NCI-H2227 (cell line): ENCODE measurements at regions not wholly inside any gene's neighbourhood (a gene's known extent, or its start where the extent isn't known, plus 50 kb on each side); places are given as distances from the start of the nearest gene placed in this dataset.
"Not testable (repeated sequence)": the region's sequence is repeated elsewhere in the genome, so short reads cannot be mapped to it uniquely, and the experiment has no call there.

Experiments used
- DNase-seq: peaks from one replicate; lab custom pipeline; 2025; ENCODE audit not compliant: unreplicated experiment; lab: John Stamatoyannopoulos, UW

- no peak for DNase-seq
Measured at GRCh38 chr7:152905949-152906348, 146.4 kb downstream of the ACTR3B start.

GRCh38 chr7:152907042-152907761 lies 147.7 kb downstream of the ACTR3B start:
- no peak for DNase-seq

GRCh38 chr7:152909280-152909679 lies 149.7 kb downstream of the ACTR3B start:
- no peak for DNase-seq

- DNase-seq = no peak
Measured at GRCh38 chr7:152909683-152910544, 150.4 kb downstream of the ACTR3B start.

- DNase-seq = no peak
Measured at GRCh38 chr7:152910545-152911225, 151.1 kb downstream of the ACTR3B start.

GRCh38 chr7:152911226-152911560 lies 151.6 kb downstream of the ACTR3B start:
- DNase-seq = no peak

GRCh38 chr7:152911922-152912321 lies 152.4 kb downstream of the ACTR3B start:
- no peak for DNase-seq

GRCh38 chr7:152912511-152912910 lies 153.0 kb downstream of the ACTR3B start:
- DNase-seq = no peak

GRCh38 chr7:152913492-152913891 lies 153.9 kb downstream of the ACTR3B start:
- DNase-seq = no peak

GRCh38 chr7:152914014-152914844 lies 154.7 kb downstream of the ACTR3B start:
- no peak for DNase-seq

GRCh38 chr7:152914845-152915102 lies 155.2 kb downstream of the ACTR3B start:
- DNase-seq = not testable (repeated sequence)

GRCh38 chr7:152922318-152923081 lies 162.9 kb downstream of the ACTR3B start:
- DNase-seq = no peak

GRCh38 chr7:152923711-152924110 lies 164.2 kb downstream of the ACTR3B start:
- DNase-seq = no peak

- no peak for DNase-seq
Measured at GRCh38 chr7:152924238-152924637, 164.7 kb downstream of the ACTR3B start.

- DNase-seq = no peak
Measured at GRCh38 chr7:152924826-152925411, 165.4 kb downstream of the ACTR3B start.

- DNase-seq = peak; percentile 69
Measured at GRCh38 chr7:152925412-152926147, 166.0 kb downstream of the ACTR3B start.

- DNase-seq = no peak
Measured at GRCh38 chr7:152931633-152932032, 172.1 kb downstream of the ACTR3B start.

- no peak for DNase-seq
Measured at GRCh38 chr7:152937282-152937681, 177.7 kb downstream of the ACTR3B start.

GRCh38 chr7:152946616-152947015 lies 187.1 kb downstream of the ACTR3B start:
- not testable (repeated sequence) for DNase-seq
